Choroid plexus epithelial cell (primary cell): ENCODE measurements at regions not wholly inside any gene's neighbourhood (a gene's known extent, or its start where the extent isn't known, plus 50 kb on each side); places are given as distances from the start of the nearest gene placed in this dataset.
"Not testable (repeated sequence)": the region's sequence is repeated elsewhere in the genome, so short reads cannot be mapped to it uniquely, and the experiment has no call there.

Experiments
- DNase-seq: peaks from one replicate; pipeline ENCODE4 v3.0.0-alpha.2; 2010; ENCODE audit warnings: low read depth
- H3K4me3 ChIP-seq: 2 replicates; pipeline ENCODE4 v1.5.1; 2011; ENCODE audit warnings: low read depth, mild to moderate bottlenecking, control low read depth, low read length, moderate library complexity
- CTCF ChIP-seq: conservative IDR thresholded peaks from 2 replicates; pipeline ENCODE4 v1.5.1; 2011; ENCODE audit warnings: low read depth, mild to moderate bottlenecking, control low read depth, inconsistent platforms, low read length, moderate library complexity

DNA sequence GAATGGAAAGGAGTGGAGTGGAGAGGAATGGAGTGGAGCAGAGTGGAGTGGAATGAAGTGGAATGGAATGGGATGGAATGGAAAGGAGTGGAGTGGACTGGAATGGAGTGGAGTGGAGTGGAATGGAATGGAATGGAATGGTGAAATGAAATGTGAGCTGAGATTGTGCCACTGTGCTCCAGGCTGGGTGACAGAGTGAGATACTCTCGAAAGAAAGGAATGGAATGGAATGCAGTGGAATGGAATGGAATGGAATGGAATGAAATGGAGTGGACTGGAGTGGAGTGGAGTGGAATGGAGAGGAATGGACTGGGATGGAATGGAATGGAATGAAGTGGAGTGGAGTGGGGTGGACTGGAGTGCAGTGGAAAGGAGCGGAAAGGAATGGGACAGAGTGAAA, 605.2 kb downstream of the TP53TG3F start:
- H3K4me3 ChIP-seq, DNase-seq: not testable (repeated sequence)

DNA sequence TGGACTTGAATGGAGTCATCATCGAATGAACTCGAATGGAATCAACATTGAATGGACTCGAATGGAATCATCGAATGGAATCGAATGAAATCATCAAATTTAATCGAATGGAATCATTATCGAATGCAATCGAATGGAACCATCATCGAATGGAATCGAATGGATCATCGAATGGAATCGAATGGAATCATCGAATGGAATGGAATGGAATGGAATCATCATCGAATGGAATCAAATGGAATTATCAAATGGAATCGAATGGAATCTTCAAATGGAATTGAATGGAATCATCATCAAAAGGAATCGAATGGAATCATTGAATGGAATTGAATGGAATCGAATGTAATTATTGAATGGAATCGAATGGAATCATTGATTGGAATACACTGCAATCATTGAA, 610.3 kb downstream of the TP53TG3F start:
- not testable (repeated sequence) for H3K4me3 ChIP-seq, DNase-seq

DNA sequence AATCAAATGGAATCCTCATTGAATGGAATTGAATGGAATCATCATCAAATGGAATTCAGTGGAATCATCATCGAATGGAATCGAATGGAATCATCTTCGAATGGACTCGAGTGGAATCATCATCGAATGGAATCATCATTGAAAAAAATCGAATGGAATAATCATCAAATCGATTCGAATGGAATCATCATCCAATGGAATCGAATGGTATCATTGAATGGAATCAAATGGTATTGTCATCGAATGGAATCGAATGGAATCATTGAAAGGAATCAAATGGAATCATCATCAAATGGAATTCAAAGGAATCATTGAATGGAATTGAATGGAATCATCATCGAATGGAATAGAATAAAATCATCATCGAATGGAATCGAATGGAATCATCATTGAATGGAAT, 619.3 kb downstream of the TP53TG3F start:
- no peak for TF ChIP-seq CTCF
- no peak overlapping the region for H3K4me3 ChIP-seq
- peak; percentile 3 for DNase-seq

- not testable (repeated sequence) for H3K4me3 ChIP-seq, DNase-seq
Measured at GRCh38 chr16:34085038-34085437, 625.6 kb downstream of the TP53TG3F start.

DNA sequence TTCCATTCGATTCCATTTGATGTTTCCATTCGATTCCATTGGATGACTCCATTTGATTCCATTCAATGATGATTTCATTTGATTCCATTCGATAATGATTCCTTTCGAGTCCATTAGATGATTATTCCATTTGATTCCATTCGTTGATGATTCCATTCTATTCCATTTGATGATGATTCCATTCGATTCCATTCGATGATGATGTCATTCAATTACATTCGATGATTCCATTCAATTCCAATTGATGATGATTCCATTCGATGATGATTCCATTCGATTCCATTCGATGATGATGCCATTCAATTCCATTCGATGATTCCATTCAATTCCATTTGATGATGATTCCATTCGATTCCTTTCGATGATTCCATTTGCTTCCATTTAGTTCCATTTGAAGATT, 635.6 kb downstream of the TP53TG3F start:
- not testable (repeated sequence) for DNase-seq, H3K4me3 ChIP-seq

GRCh38 chr16:34096911-34097310, 637.5 kb downstream of the TP53TG3F start:
- not testable (repeated sequence) for DNase-seq, H3K4me3 ChIP-seq

GRCh38 chr16:34097326-34097725, 637.9 kb downstream of the TP53TG3F start:
- DNase-seq, H3K4me3 ChIP-seq: not testable (repeated sequence)

GRCh38 chr16:34098033-34098432, 638.6 kb downstream of the TP53TG3F start:
- DNase-seq = not testable (repeated sequence)

DNA sequence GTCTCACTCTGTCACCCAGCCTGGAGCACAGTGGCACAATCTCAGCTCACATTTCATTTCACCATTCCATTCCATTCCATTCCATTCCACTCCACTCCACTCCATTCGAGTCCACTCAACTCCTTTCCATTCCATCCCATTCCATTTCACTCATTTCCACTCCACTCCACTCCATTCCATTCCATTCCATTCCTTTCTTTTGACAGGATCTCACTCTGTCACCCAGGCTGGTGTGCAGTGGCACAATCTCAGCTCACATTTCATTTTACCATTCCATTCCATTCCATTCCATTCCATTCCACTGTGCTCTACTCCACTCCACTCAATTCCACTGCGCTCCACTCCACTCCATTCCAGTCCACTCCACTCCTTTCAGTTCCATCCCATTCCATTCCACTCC, 639.6 kb downstream of the TP53TG3F start:
- not testable (repeated sequence) for H3K4me3 ChIP-seq

More at GRCh38 chr16:34098033-34098432, 638.6 kb downstream of the TP53TG3F start:
- not testable (repeated sequence) for H3K4me3 ChIP-seq

More for the DNA sequence above, 639.6 kb downstream of the TP53TG3F start:
- DNase-seq = not testable (repeated sequence)
